Panc1 (cell line): ENCODE measurements at regions not wholly inside any gene's neighbourhood (a gene's known extent, or its start where the extent isn't known, plus 50 kb on each side); places are given as distances from the start of the nearest gene placed in this dataset.

Experiments used
- ATAC-seq: fragments of 200-7000 bp; cut with Tn5 transposase; 2 replicates; pipeline ENCODE4 v1.9.1; 2020; ENCODE audit warnings: mild to moderate bottlenecking, moderate library complexity
- BruUV-seq: library from RNA; stranded (reverse); fragments of 400-500 nt; replicated peaks from 2 replicates; lab custom pipeline; 2021; lab: Mats Ljungman, UMichigan
- CTCF ChIA-PET: fragments of 300-600 bp; sonication (Branson Sonifier 250); formaldehyde crosslinking; loops from one replicate; lab custom pipeline; 2022; ENCODE audit warnings: antibody characterized with exemption; lab: Charles Lee
- POLR2A ChIA-PET: fragments of 300-600 bp; sonication (Branson Sonifier 250); formaldehyde crosslinking; loops from one replicate; lab custom pipeline; 2022; ENCODE audit warnings: antibody characterized with exemption; lab: Charles Lee
- DNase-seq: peaks from one replicate; pipeline ENCODE4 v3.0.0-alpha.2; 2010; ENCODE audit warnings: low read depth, low spot score
- H3K27ac ChIP-seq: 2 replicates; pipeline ENCODE4 v1.5.1; 2011; ENCODE audit warnings: mild to moderate bottlenecking, low read length, inconsistent platforms
- H3K27me3 ChIP-seq: fragments of 200-500 bp; sonication (Bioruptor generic); 2 replicates; pipeline ENCODE4 v1.6.0; 2014; ENCODE audit warnings: low read length, inconsistent platforms; ENCODE audit not compliant: control insufficient read depth, insufficient read depth
- H3K36me3 ChIP-seq: fragments of 200-500 bp; sonication (Bioruptor generic); 2 replicates; pipeline ENCODE4 v1.5.1; 2014; ENCODE audit warnings: inconsistent platforms, mild to moderate bottlenecking, low read length, moderate library complexity; ENCODE audit not compliant: control insufficient read depth, insufficient read depth
- H3K4me1 ChIP-seq: 2 replicates; pipeline ENCODE4 v1.5.1; 2011; ENCODE audit warnings: inconsistent platforms, mild to moderate bottlenecking, low read length, moderate library complexity; ENCODE audit not compliant: control insufficient read depth, insufficient read depth
- H3K4me3 ChIP-seq, 2 experiments: 2 replicates each; pipeline ENCODE4 v1.5.1; 2011 to 2012; ENCODE audit warnings: low read depth in 2 of 2, low read length in 2 of 2, mild to moderate bottlenecking in 2 of 2, inconsistent platforms in 1 of 2, moderate library complexity in 1 of 2
- H3K9me3 ChIP-seq: fragments of 200-500 bp; sonication (Bioruptor generic); 2 replicates; pipeline ENCODE4 v1.5.1; 2014; ENCODE audit warnings: low read depth, mild to moderate bottlenecking, inconsistent platforms, low read length, moderate library complexity; ENCODE audit not compliant: control insufficient read depth, insufficient read depth
- CTCF ChIP-seq: fragments of 450-650 bp; IDR thresholded peaks from 2 replicates; pipeline ENCODE4 v1.5.1; 2017; ENCODE audit warnings: mild to moderate bottlenecking
- POLR2AphosphoS5 ChIP-seq: IDR thresholded peaks from 2 replicates; pipeline ENCODE4 v1.6.1; 2012; ENCODE audit warnings: mild to moderate bottlenecking, low read depth, low read length, moderate library complexity
- REST ChIP-seq, 2 experiments: IDR thresholded peaks; 2 replicates each; pipeline ENCODE4 v1.6.1; 2011 to 2012; ENCODE audit warnings: low read depth in 2 of 2, control low read depth in 1 of 2, low read length in 1 of 2, mild to moderate bottlenecking in 1 of 2, moderate library complexity in 1 of 2; ENCODE audit not compliant: insufficient read depth in 1 of 2
- SIN3A ChIP-seq: IDR thresholded peaks from 2 replicates; pipeline ENCODE4 v1.6.1; 2012; ENCODE audit warnings: low read depth, mild to moderate bottlenecking, low read length, moderate library complexity, borderline replicate concordance; ENCODE audit not compliant: insufficient read depth
- TCF7L2 ChIP-seq: IDR thresholded peaks from 2 replicates; pipeline ENCODE4 v1.6.1; 2011; ENCODE audit warnings: mild to moderate bottlenecking, low read depth, low read length, inconsistent platforms
- in situ Hi-C: cut with HindIII; loops from 2 replicates; pipeline ENCODE4 v1.10.0; 2016; ENCODE audit warnings: low sequenced_read_pairs, low pct_unique_long_range_greater_than_20kb
- intact Hi-C: fragments of 100-400 bp; cut with micrococcal nuclease; formaldehyde crosslinking; loops from one replicate; pipeline ENCODE4 v1.10.0; 2022; ENCODE audit not compliant: unreplicated experiment

- 0 out of 2 replicates have a peak, but pooled peaks cover 2% of the 10 kb centered on the region for H3K27me3 ChIP-seq
- intact Hi-C loops, result no loop called here
- ATAC-seq (no peak), DNase-seq (no peak)
- no TSS peak for BruUV-seq
- in situ Hi-C loops, result no loop called here
- H3K4me3 ChIP-seq, result no peak overlapping the region
- no peak overlapping the region for H3K27ac ChIP-seq
- no peaks in the 10 kb centered on the region for H3K9me3 ChIP-seq
- TF ChIP-seq SIN3A (no peak), POLR2AphosphoS5 (no peak), TCF7L2 (no peak), CTCF (no peak), REST (IDR thresholded peaks at IDR 0.05; ENCODE audit: insufficient read depth in 1 of 2, low read depth in 2 of 2, low read length in 1 of 2) (no peak)
- no peaks in the 10 kb centered on the region for H3K36me3 ChIP-seq
- no peaks in the 10 kb centered on the region for H3K4me1 ChIP-seq
- POLR2A ChIA-PET, result no interaction called here
- CTCF ChIA-PET, result no interaction called here
Measured at GRCh38 chr18:78630356-78630755, 349.3 kb upstream of the SALL3 start.

DNA sequence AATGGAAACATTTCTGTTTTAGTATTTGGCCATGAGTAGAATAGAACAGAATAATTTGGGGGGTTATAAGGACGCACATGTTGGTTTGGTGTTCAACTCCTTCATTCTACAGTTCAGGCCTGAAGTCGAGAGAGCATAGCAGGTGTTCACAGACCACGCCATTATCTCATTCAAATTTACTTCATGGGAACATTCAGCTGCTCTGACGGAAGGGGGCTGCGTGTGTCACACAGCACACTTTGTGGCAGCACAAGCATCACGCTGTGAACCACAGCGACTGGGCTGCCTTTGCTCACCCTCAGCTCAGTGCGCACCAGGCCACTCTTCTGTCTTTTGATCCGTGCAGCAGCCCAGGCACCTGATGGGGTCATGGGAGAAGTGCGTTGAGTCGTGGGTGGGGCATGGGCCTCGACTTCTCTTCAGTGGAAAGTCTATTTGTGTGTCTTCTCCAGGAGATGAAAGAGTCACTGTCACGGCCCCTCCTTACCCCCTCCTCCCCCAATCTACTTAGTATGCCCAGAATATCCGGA is 348.6 kb upstream of the SALL3 start:
- Histone ChIP-seq H3K4me3 (no peak overlapping the region), H3K27me3 (no peaks in the 10 kb centered on the region), H3K9me3 (no peaks in the 10 kb centered on the region), H3K36me3 (no peaks in the 10 kb centered on the region), H3K27ac (no peak overlapping the region), H3K4me1 (no peaks in the 10 kb centered on the region)
- BruUV-seq, result no TSS peak
- in situ Hi-C loops, result no loop called here
- ATAC-seq (no peak), DNase-seq (no peak)
- intact Hi-C loops, result no loop called here
- ChIA-PET CTCF (no interaction called here), POLR2A (no interaction called here)
- TF ChIP-seq CTCF, result no peak
- no peak for TF ChIP-seq TCF7L2
- TF ChIP-seq POLR2AphosphoS5, result no peak
- no peak for TF ChIP-seq SIN3A
- TF ChIP-seq REST (IDR thresholded peaks at IDR 0.05; ENCODE audit: insufficient read depth in 1 of 2, low read depth in 2 of 2, low read length in 1 of 2), result no peak
